ENCODE measurements at regions not wholly inside any gene's neighbourhood (a gene's known extent, or its start where the extent isn't known, plus 50 kb on each side); places are given as distances from the start of the nearest gene placed in this dataset.

- Mint-ChIP-seq H3K27ac (no peak overlapping the region), H3K9me3 (no peaks in the 10 kb centered on the region), H3K27me3 (ENCODE audit: insufficient read depth) (peaks cover 33% of the 10 kb centered on the region), H3K36me3 (ENCODE audit: low read depth) (no peaks in the 10 kb centered on the region), H3K4me3 (no peak overlapping the region), H3K4me1 (ENCODE audit: low read depth) (no peaks in the 10 kb centered on the region)
- DNase-seq, result no peak
- TF ChIP-seq CTCF (IDR thresholded peaks at IDR 0.05), result no peak
Measured at GRCh38 chr1:10888791-10889649, 92.6 kb upstream of the CASZ1 start.

- Mint-ChIP-seq H3K4me1 (ENCODE audit: low read depth) (no peaks in the 10 kb centered on the region), H3K4me3 (no peak overlapping the region), H3K27me3 (ENCODE audit: insufficient read depth) (peaks cover 31% of the 10 kb centered on the region), H3K27ac (no peak overlapping the region), H3K9me3 (no peaks in the 10 kb centered on the region), H3K36me3 (ENCODE audit: low read depth) (no peaks in the 10 kb centered on the region)
- DNase-seq, result no peak
- no peak for TF ChIP-seq CTCF (IDR thresholded peaks at IDR 0.05)
Measured at GRCh38 chr1:10889650-10890353, 93.4 kb upstream of the CASZ1 start.

- Mint-ChIP-seq H3K4me1 (ENCODE audit: low read depth) (no peaks in the 10 kb centered on the region), H3K27ac (no peak overlapping the region), H3K4me3 (no peak overlapping the region), H3K36me3 (ENCODE audit: low read depth) (no peaks in the 10 kb centered on the region), H3K9me3 (no peaks in the 10 kb centered on the region), H3K27me3 (ENCODE audit: insufficient read depth) (peaks cover 37% of the 10 kb centered on the region)
- DNase-seq, result no peak
- no peak for TF ChIP-seq CTCF (IDR thresholded peaks at IDR 0.05)
Measured at GRCh38 chr1:10890491-10891071, 94.1 kb upstream of the CASZ1 start.

- H3K4me1 Mint-ChIP-seq (ENCODE audit: low read depth), result no peaks in the 10 kb centered on the region
- H3K36me3 Mint-ChIP-seq (ENCODE audit: low read depth), result no peaks in the 10 kb centered on the region
- no peak for TF ChIP-seq CTCF (IDR thresholded peaks at IDR 0.05)
- H3K4me3 Mint-ChIP-seq, result no peak overlapping the region
- H3K9me3 Mint-ChIP-seq, result no peaks in the 10 kb centered on the region
- no peak for DNase-seq
- H3K27me3 Mint-ChIP-seq (ENCODE audit: insufficient read depth), result peaks cover 37% of the 10 kb centered on the region
- H3K27ac Mint-ChIP-seq, result no peak overlapping the region
Measured at GRCh38 chr1:10891091-10891490, 94.6 kb upstream of the CASZ1 start.

GRCh38 chr1:10892138-10893065 lies 96.0 kb upstream of the CASZ1 start:
- TF ChIP-seq CTCF (IDR thresholded peaks at IDR 0.05), result no peak
- Mint-ChIP-seq H3K9me3 (no peaks in the 10 kb centered on the region), H3K4me1 (ENCODE audit: low read depth) (no peaks in the 10 kb centered on the region), H3K27ac (no peak overlapping the region), H3K36me3 (ENCODE audit: low read depth) (no peaks in the 10 kb centered on the region), H3K27me3 (ENCODE audit: insufficient read depth) (peaks cover 41% of the 10 kb centered on the region), H3K4me3 (no peak overlapping the region)
- no peak for DNase-seq

All from HFFc6 (cell line).